Prostate gland (tissue), 2 donors: ENCODE measurements at regions not wholly inside any gene's neighbourhood (a gene's known extent, or its start where the extent isn't known, plus 50 kb on each side); places are given as distances from the start of the nearest gene placed in this dataset.

Source experiments
- DNase-seq: peaks from one replicate; pipeline ENCODE4 v3.0.0-alpha.2; 2019; ENCODE audit warnings: low spot score
- H3K27ac ChIP-seq, 2 donors: fragments of 200-600 bp; sonication (generic); 2 replicates each; pipeline ENCODE4 v1.5.1; 2017 to 2019
- H3K27me3 ChIP-seq: fragments of 200-600 bp; sonication (generic); replicated peaks from 2 replicates; pipeline ENCODE4 v1.5.1; 2019; ENCODE audit not compliant: insufficient read depth
- H3K36me3 ChIP-seq, 2 donors: fragments of 200-600 bp; sonication (generic); 1 replicate in 1 of 2; 2 replicates in 1 of 2; pipeline versions ENCODE4 v1.5.1 to v1.8.1; 2017 to 2019
- H3K4me1 ChIP-seq: fragments of 200-600 bp; sonication (generic); replicated peaks from 2 replicates; pipeline ENCODE4 v1.5.1; 2019
- H3K4me3 ChIP-seq, 2 donors: fragments of 200-600 bp; sonication (generic); 2 replicates each; pipeline ENCODE4 v1.5.1; 2017 to 2019
- H3K9me3 ChIP-seq: fragments of 200-600 bp; sonication (generic); 2 replicates; pipeline ENCODE4 v1.5.1; 2017
- POLR2A ChIP-seq: fragments of 450-650 bp; IDR thresholded peaks from one replicate; pipeline ENCODE4 v1.6.1; 2016; ENCODE audit warnings: antibody characterized with exemption, mild to moderate bottlenecking
- POLR2AphosphoS5 ChIP-seq: sonication (generic); formaldehyde crosslinking; IDR thresholded peaks from one replicate; pipeline ENCODE4 v1.6.1; 2017; ENCODE audit warnings: antibody characterized with exemption
- WGBS: methylation state at CpG from one replicate; pipeline ENCODE4 v1.1.5; 2018; 5-methylcytosine and 5-hydroxymethylcytosine counted together
- intact Hi-C: fragments of 100-400 bp; cut with DNase I; formaldehyde crosslinking; loops from one replicate; pipeline ENCODE4 v1.14.2; 2022
- TF ChIP-seq, protein P1 (sequence below), 4 experiments: fragments of 200-600 bp in 2 of 4; fragments of 450-650 bp in 2 of 4; sonication (generic) in 2 of 4; IDR thresholded peaks; 1 replicate in 3 of 4; 2 replicates in 1 of 4; pipeline ENCODE4 v1.5.1; 2016 to 2019; ENCODE audit warnings: antibody characterized with exemption in 4 of 4, mild to moderate bottlenecking in 2 of 4, moderate library complexity in 2 of 4

DNA sequence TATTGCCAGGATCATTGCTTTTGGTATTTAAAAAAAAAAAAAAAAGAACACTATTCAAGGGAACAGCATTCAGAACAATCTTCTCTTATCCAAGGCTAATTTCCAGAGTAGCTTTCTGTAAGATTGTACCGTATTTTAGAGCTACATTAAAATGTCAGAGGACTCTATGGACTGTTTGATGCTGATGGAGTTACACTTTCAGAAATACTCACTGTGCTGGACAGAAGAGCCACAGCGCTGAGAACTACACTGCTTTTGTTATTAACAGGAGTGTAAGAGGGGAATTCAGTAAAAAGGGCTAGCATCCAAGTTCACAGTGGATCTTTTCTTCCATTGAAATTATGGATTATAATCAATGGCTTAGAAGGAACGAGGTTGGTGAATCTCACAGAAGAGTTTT lies 247.7 kb downstream of the AHR start:
- no peaks in the 10 kb centered on the region for H3K9me3 ChIP-seq
- no peak for DNase-seq
- no peaks in the 10 kb centered on the region for H3K27me3 ChIP-seq
- intact Hi-C loops, result no loop called here
- no peak overlapping the region for H3K27ac ChIP-seq
- no peaks in the 10 kb centered on the region for H3K4me1 ChIP-seq
- no peak overlapping the region for H3K4me3 ChIP-seq
- H3K36me3 ChIP-seq, result no peaks in the 10 kb centered on the region
- 47% methylated on average over 3 of the region's 3 CpGs for WGBS
- no peak for TF ChIP-seq POLR2AphosphoS5

DNA sequence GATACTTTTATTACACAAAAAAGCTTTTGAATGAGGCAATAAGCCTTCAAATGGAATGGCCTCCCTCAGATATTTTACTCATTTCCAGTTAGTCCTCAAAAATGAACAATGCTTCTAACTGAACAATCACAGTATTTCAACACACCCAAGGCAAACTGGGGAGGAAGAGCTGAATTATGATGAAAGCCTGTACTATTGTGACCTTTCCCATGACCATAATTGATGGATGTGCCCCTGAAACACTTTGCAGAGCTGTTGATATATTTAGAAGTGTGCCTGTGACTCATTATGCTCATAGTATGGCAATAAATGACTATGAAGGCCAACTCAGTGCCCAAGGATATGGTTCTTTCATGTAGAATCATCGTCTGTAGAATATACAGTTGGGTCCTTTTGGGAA lies 248.1 kb downstream of the AHR start:
- intact Hi-C loops, result no loop called here
- TF ChIP-seq POLR2AphosphoS5, result no peak
- TF ChIP-seq, protein P1, sequence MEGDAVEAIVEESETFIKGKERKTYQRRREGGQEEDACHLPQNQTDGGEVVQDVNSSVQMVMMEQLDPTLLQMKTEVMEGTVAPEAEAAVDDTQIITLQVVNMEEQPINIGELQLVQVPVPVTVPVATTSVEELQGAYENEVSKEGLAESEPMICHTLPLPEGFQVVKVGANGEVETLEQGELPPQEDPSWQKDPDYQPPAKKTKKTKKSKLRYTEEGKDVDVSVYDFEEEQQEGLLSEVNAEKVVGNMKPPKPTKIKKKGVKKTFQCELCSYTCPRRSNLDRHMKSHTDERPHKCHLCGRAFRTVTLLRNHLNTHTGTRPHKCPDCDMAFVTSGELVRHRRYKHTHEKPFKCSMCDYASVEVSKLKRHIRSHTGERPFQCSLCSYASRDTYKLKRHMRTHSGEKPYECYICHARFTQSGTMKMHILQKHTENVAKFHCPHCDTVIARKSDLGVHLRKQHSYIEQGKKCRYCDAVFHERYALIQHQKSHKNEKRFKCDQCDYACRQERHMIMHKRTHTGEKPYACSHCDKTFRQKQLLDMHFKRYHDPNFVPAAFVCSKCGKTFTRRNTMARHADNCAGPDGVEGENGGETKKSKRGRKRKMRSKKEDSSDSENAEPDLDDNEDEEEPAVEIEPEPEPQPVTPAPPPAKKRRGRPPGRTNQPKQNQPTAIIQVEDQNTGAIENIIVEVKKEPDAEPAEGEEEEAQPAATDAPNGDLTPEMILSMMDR (IDR thresholded peaks at IDR 0.05), result no peak
- no peak for TF ChIP-seq POLR2A

DNA sequence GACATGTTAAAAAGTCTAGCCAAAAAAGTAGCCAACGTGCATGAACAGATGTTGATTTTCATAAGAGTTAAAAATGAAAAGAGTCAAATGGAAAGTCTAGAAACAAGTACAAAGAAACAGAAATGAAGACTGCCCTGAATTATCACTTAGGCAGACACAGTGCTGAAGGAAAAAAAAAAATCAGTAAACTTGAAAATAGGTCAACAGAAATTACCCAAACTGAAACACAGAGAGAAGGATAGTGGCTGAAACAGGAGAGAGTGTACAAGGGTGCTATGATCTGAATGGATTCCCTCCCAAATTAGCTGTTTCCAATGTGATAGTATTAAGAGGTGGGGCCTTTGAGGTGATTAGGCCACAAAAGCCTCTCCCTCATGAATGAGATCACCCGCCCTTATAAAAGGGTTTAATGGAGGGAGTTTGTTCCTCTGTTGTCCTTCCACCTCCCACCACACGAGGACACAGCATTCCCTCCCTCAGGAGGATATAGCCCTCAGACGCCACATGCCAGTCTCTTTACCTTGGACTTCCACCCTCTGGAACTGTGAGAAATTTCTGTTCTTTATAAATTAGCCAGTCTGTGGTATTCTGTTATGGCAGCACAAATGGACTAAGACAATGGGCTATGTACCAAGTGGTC lies 249.7 kb downstream of the AHR start:
- no peak for DNase-seq
- Histone ChIP-seq H3K4me1 (no peaks in the 10 kb centered on the region), H3K9me3 (no peaks in the 10 kb centered on the region), H3K36me3 (no peaks in the 10 kb centered on the region), H3K27ac (no peak overlapping the region), H3K4me3 (no peak overlapping the region), H3K27me3 (no peaks in the 10 kb centered on the region)
- intact Hi-C loops, result no loop called here
- WGBS, result 86% methylated on average over 4 of the region's 4 CpGs
- TF ChIP-seq POLR2A (no peak), POLR2AphosphoS5 (no peak)
- TF ChIP-seq, protein P1 (IDR thresholded peaks at IDR 0.05), result no peak

More for the DNA sequence above, 248.1 kb downstream of the AHR start:
- no peak for DNase-seq
- H3K27me3 ChIP-seq, result no peaks in the 10 kb centered on the region
- no peak overlapping the region for H3K4me3 ChIP-seq
- H3K9me3 ChIP-seq, result no peaks in the 10 kb centered on the region
- H3K4me1 ChIP-seq, result no peaks in the 10 kb centered on the region
- 84% methylated on average over 1 of the region's 1 CpG for WGBS
- H3K27ac ChIP-seq, result no peak overlapping the region
- H3K36me3 ChIP-seq, result no peaks in the 10 kb centered on the region

DNA sequence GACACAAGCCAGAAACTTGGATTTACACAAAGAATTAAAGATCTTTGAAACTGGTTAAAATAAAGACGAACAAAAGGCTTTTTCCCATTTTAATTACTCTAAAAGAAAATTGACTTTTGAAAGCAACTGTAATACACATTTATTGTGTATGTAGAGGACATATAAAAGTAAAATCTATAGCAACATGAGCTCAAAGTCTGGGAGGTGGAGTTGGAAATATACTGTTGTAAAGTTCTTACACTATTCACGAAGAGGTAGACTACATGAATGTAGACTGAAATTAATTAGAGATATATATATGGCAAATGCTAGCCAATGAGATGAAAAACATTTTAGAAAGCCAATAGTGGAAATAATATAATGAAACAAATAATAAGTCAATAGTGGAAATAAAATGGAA lies 251.0 kb downstream of the AHR start:
- no peaks in the 10 kb centered on the region for H3K27me3 ChIP-seq
- 96% methylated on average over 2 of the region's 2 CpGs for WGBS
- no peak overlapping the region for H3K4me3 ChIP-seq
- H3K27ac ChIP-seq, result no peak overlapping the region
- intact Hi-C loops, result no loop called here
- no peaks in the 10 kb centered on the region for H3K36me3 ChIP-seq
- DNase-seq, result no peak
- TF ChIP-seq POLR2AphosphoS5, result no peak
- no peaks in the 10 kb centered on the region for H3K4me1 ChIP-seq
- H3K9me3 ChIP-seq, result no peaks in the 10 kb centered on the region

- H3K4me1 ChIP-seq, result no peaks in the 10 kb centered on the region
- intact Hi-C loops, result no loop called here
- no peak overlapping the region for H3K27ac ChIP-seq
- no peaks in the 10 kb centered on the region for H3K27me3 ChIP-seq
- H3K9me3 ChIP-seq, result no peaks in the 10 kb centered on the region
- WGBS, result over 99% methylated on average over 6 of the region's 6 CpGs
- no peak overlapping the region for H3K4me3 ChIP-seq
- no peaks in the 10 kb centered on the region for H3K36me3 ChIP-seq
- DNase-seq, result no peak
- TF ChIP-seq, protein P1 (IDR thresholded peaks at IDR 0.05), result no peak
- TF ChIP-seq POLR2AphosphoS5 (no peak), POLR2A (no peak)
These were observed 253.9 kb downstream of the AHR start for GRCh38 chr7:17552373-17552772.

DNA sequence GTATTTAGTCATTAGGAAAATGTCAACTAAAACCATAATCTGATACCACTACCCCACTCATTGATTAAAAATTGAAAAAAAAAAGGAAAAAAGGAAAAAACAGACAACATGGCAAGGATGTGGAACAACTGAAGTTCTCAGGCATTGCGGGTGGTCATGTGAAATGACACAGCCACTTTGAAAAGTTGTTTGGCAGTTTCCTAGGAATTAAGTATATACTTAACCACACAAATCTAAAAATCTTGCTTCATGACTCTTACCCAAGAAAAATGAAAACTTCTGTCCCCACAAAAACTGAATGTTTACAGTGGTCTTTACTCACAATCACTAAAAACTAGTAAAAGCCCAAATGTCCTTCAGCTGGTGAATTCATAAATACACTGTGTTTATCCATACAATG lies 254.5 kb downstream of the AHR start:
- H3K4me1 ChIP-seq, result no peaks in the 10 kb centered on the region
- H3K27ac ChIP-seq, result no peak overlapping the region
- no peak for DNase-seq
- no peaks in the 10 kb centered on the region for H3K27me3 ChIP-seq
- TF ChIP-seq, protein P1 (IDR thresholded peaks at IDR 0.05), result no peak
- TF ChIP-seq POLR2AphosphoS5 (no peak), POLR2A (no peak)
- H3K9me3 ChIP-seq, result no peaks in the 10 kb centered on the region
- 88% methylated on average over 1 of the region's 1 CpG for WGBS
- H3K36me3 ChIP-seq, result no peaks in the 10 kb centered on the region
- intact Hi-C loops, result no loop called here
- H3K4me3 ChIP-seq, result no peak overlapping the region
